Endothelial cell of umbilical vein (primary cell): ENCODE measurements at regions not wholly inside any gene's neighbourhood (a gene's known extent, or its start where the extent isn't known, plus 50 kb on each side); places are given as distances from the start of the nearest gene placed in this dataset.

Source experiments
- BruUV-seq: library from RNA; stranded (reverse); fragments of 400-500 nt; replicated peaks from 2 replicates; lab custom pipeline; 2021; lab: Mats Ljungman, UMichigan
- CTCF ChIA-PET: fragments of 300-600, 350-600 bp; sonication (Branson Sonifier 250); formaldehyde crosslinking; loops from one replicate; lab custom pipeline; 2021; ENCODE audit warnings: antibody characterized with exemption, inconsistent platforms; lab: Charles Lee
- POLR2A ChIA-PET: fragments of 300-600, 350-600 bp; sonication (Branson Sonifier 250); formaldehyde crosslinking; loops from one replicate; lab custom pipeline; 2021; ENCODE audit warnings: antibody characterized with exemption, inconsistent platforms; lab: Charles Lee
- DNase-seq: peaks from one replicate; pipeline ENCODE4 v3.0.0-alpha.2; 2011; ENCODE audit warnings: low read depth, low spot score
- FAIRE-seq: peaks from 2 replicates; lab custom pipeline; 2011; peaks lifted over from hg19 to GRCh38; lab: Jason Lieb, UNC
- H2AFZ ChIP-seq: 2 replicates; pipeline ENCODE4 v1.6.0; 2012; ENCODE audit warnings: low read depth, low read length, control low read depth, inconsistent platforms
- H3K27ac ChIP-seq: 2 replicates; pipeline ENCODE4 v1.5.1; 2011; ENCODE audit warnings: low read depth, mild to moderate bottlenecking, control low read depth, low read length, moderate library complexity; ENCODE audit not compliant: insufficient read depth
- H3K27me3 ChIP-seq, 2 experiments: 2 replicates each; pipeline versions ENCODE4 v1.6.0 to v1.6.1; 2011; ENCODE audit warnings: low read length in 2 of 2, mixed read lengths in 1 of 2; ENCODE audit not compliant: control insufficient read depth in 2 of 2, insufficient read depth in 2 of 2
- H3K36me3 ChIP-seq, 2 experiments: 2 replicates in 1 of 2; 3 replicates in 1 of 2; pipeline ENCODE4 v1.5.1; 2011; ENCODE audit warnings: low read length in 2 of 2, mild to moderate bottlenecking in 1 of 2, moderate library complexity in 1 of 2; ENCODE audit not compliant: control insufficient read depth in 2 of 2, insufficient read depth in 2 of 2; ENCODE audit errors: extremely low read depth in 1 of 2
- H3K4me1 ChIP-seq: 3 replicates; pipeline ENCODE4 v1.5.1; 2011; ENCODE audit warnings: mild to moderate bottlenecking, low read length; ENCODE audit not compliant: control insufficient read depth, insufficient read depth; ENCODE audit errors: extremely low read depth
- H3K4me2 ChIP-seq: 2 replicates; pipeline ENCODE4 v1.6.1; 2011; ENCODE audit warnings: low read length, control low read depth, mixed read lengths; ENCODE audit not compliant: insufficient read depth
- H3K4me3 ChIP-seq, 3 experiments: fragments of 200-600 bp in 1 of 3; sonication (generic), shearing (Covaris generic) in 1 of 3; replicated peaks in 1 of 3; 2 replicates each; pipeline ENCODE4 v1.5.1; 2011 to 2016; ENCODE audit warnings: control low read depth in 3 of 3, low read length in 3 of 3, mild to moderate bottlenecking in 2 of 3, inconsistent platforms in 1 of 3, low read depth in 1 of 3, moderate library complexity in 1 of 3; ENCODE audit not compliant: insufficient read depth in 1 of 3
- H3K79me2 ChIP-seq: 2 replicates; pipeline ENCODE4 v1.6.0; 2012; ENCODE audit warnings: low read length, inconsistent platforms; ENCODE audit not compliant: control insufficient read depth, insufficient read depth
- H3K9ac ChIP-seq: replicated peaks from 2 replicates; pipeline ENCODE3; 2011; ENCODE audit warnings: low read length, control low read depth; ENCODE audit not compliant: insufficient read depth; ENCODE audit errors: extremely low read depth
- H3K9me1 ChIP-seq: replicated peaks from 3 replicates; pipeline ENCODE4 v1.6.0; 2011; ENCODE audit warnings: mild to moderate bottlenecking, low read length; ENCODE audit not compliant: control insufficient read depth, insufficient read depth; ENCODE audit errors: extremely low read depth
- H3K9me3 ChIP-seq: replicated peaks from 2 replicates; pipeline ENCODE4 v1.5.1; 2012; ENCODE audit warnings: low read length, inconsistent platforms; ENCODE audit not compliant: control insufficient read depth, insufficient read depth
- H4K20me1 ChIP-seq: replicated peaks from 2 replicates; pipeline ENCODE3; 2011; ENCODE audit warnings: mild to moderate bottlenecking, low read length; ENCODE audit not compliant: control insufficient read depth, insufficient read depth; ENCODE audit errors: extremely low read depth
- CTCF ChIP-seq, 2 donors: IDR thresholded peaks; 1 replicate in 1 of 2; 2 replicates in 1 of 2; pipeline ENCODE4 v1.5.1; 2011; ENCODE audit warnings: low read length in 2 of 2, mild to moderate bottlenecking in 2 of 2, moderate library complexity in 2 of 2, control low read depth in 1 of 2, inconsistent platforms in 1 of 2, low read depth in 1 of 2; ENCODE audit not compliant: insufficient read depth in 1 of 2; ENCODE audit errors: extremely low read depth in 1 of 2
- EZH2 ChIP-seq: IDR thresholded peaks from 2 replicates; pipeline ENCODE4 v1.6.1; 2012; ENCODE audit warnings: borderline replicate concordance, low read depth, mild to moderate bottlenecking, moderate library complexity, low read length, inconsistent platforms; ENCODE audit not compliant: severe bottlenecking
- FOS ChIP-seq: IDR thresholded peaks from 2 replicates; pipeline ENCODE4 v1.6.1; 2011; ENCODE audit warnings: mild to moderate bottlenecking, low read length, moderate library complexity, borderline replicate concordance; ENCODE audit not compliant: insufficient read depth
- GATA2 ChIP-seq: IDR thresholded peaks from 2 replicates; pipeline ENCODE4 v1.7.0; 2011; ENCODE audit warnings: low read depth, mild to moderate bottlenecking, moderate library complexity, mixed read lengths, low read length; ENCODE audit not compliant: insufficient read length, insufficient read depth
- JUN ChIP-seq: IDR thresholded peaks from 2 replicates; pipeline ENCODE4 v1.6.1; 2011; ENCODE audit warnings: borderline replicate concordance, low read depth; ENCODE audit not compliant: insufficient read length, insufficient read depth
- MAX ChIP-seq: IDR thresholded peaks from 2 replicates; pipeline ENCODE4 v1.6.1; 2011; ENCODE audit not compliant: insufficient read depth, insufficient read length
- MYC ChIP-seq: IDR thresholded peaks from one replicate; pipeline ENCODE4 v1.6.1; 2011; ENCODE audit warnings: mild to moderate bottlenecking, low read depth, low read length
- POLR2A ChIP-seq: IDR thresholded peaks from 2 replicates; pipeline ENCODE4 v1.6.1; 2012; ENCODE audit warnings: low read depth, mild to moderate bottlenecking, control low read depth, low read length
- POLR2AphosphoS5 ChIP-seq: IDR thresholded peaks from 2 replicates; pipeline ENCODE4 v1.6.1; 2012; ENCODE audit warnings: low read depth, mild to moderate bottlenecking, control low read depth, low read length, moderate library complexity; ENCODE audit not compliant: insufficient read depth
- dilution Hi-C: fragments of 300-500 bp; cut with MboI; formaldehyde crosslinking; loops from one replicate; pipeline ENCODE4 v1.15.0; 2019; ENCODE audit warnings: low sequenced_read_pairs; ENCODE audit not compliant: extremely low pct_ligation_motif_present
- intact Hi-C: fragments of 100-400 bp; cut with micrococcal nuclease; formaldehyde crosslinking; loops from one replicate; pipeline ENCODE4 v1.10.0; 2022

GRCh38 chr5:175162036-175162435 lies 281.9 kb downstream of the DRD1 start:
- intact Hi-C loops (no loop called here), dilution Hi-C loops (no loop called here)
- Histone ChIP-seq H2AFZ (no peak overlapping the region), H3K4me2 (no peak overlapping the region), H3K36me3 (no peaks in the 10 kb centered on the region), H3K9me3 (peaks cover 4% of the 10 kb centered on the region), H3K79me2 (no peaks in the 10 kb centered on the region), H3K4me1 (no peaks in the 10 kb centered on the region), H3K4me3 (no peak overlapping the region), H3K9me1 (no peaks in the 10 kb centered on the region), H4K20me1 (no peaks in the 10 kb centered on the region), H3K9ac (no peak overlapping the region), H3K27ac (no peak overlapping the region), H3K27me3 (no peaks in the 10 kb centered on the region)
- no TSS peak for BruUV-seq
- no peak for TF ChIP-seq JUN
- no peak for TF ChIP-seq EZH2
- TF ChIP-seq GATA2, result no peak
- TF ChIP-seq MAX, result no peak
- no peak for TF ChIP-seq MYC
- TF ChIP-seq CTCF (IDR thresholded peaks at IDR 0.05; ENCODE audit: extremely low read depth in 1 of 2, insufficient read depth in 1 of 2, low read depth in 1 of 2, low read length in 2 of 2), result no peak
- no peak for TF ChIP-seq POLR2AphosphoS5
- no peak for TF ChIP-seq FOS
- no peak for TF ChIP-seq POLR2A
- DNase-seq (no peak), FAIRE-seq (no peak)
- ChIA-PET CTCF (no interaction called here), POLR2A (no interaction called here)
